CD4-positive, alpha-beta T cell treated with Interferon gamma for 1 hour (primary cell): ENCODE measurements at regions not wholly inside any gene's neighbourhood (a gene's known extent, or its start where the extent isn't known, plus 50 kb on each side); places are given as distances from the start of the nearest gene placed in this dataset.

Experiments
- DNase-seq: peaks from one replicate; pipeline ENCODE4 v3.0.0-alpha.2; 2020

GRCh38 chr17:79273660-79274059 lies 199.0 kb downstream of the ENGASE start:
- DNase-seq, result no peak

- DNase-seq, result no peak
Observed at GRCh38 chr17:79272666-79273219, 198.1 kb downstream of the ENGASE start.

GRCh38 chr17:79272220-79272619 lies 197.6 kb downstream of the ENGASE start:
- DNase-seq, result no peak

GRCh38 chr17:79269620-79270019 lies 195.0 kb downstream of the ENGASE start:
- no peak for DNase-seq

GRCh38 chr17:79263191-79263590 lies 188.6 kb downstream of the ENGASE start:
- no peak for DNase-seq

- DNase-seq, result no peak
Observed at GRCh38 chr17:79262624-79263023, 188.0 kb downstream of the ENGASE start.

GRCh38 chr17:79261355-79262072 lies 186.9 kb downstream of the ENGASE start:
- DNase-seq, result no peak

- no peak for DNase-seq
Observed at GRCh38 chr17:79258843-79259242, 184.2 kb downstream of the ENGASE start.

GRCh38 chr17:79258041-79258440 lies 183.4 kb downstream of the ENGASE start:
- no peak for DNase-seq

GRCh38 chr17:79255926-79256585 lies 181.4 kb downstream of the ENGASE start:
- DNase-seq, result no peak

GRCh38 chr17:79255456-79255855 lies 180.8 kb downstream of the ENGASE start:
- no peak for DNase-seq

GRCh38 chr17:79255046-79255445 lies 180.4 kb downstream of the ENGASE start:
- no peak for DNase-seq

- no peak for DNase-seq
Observed at GRCh38 chr17:79252886-79253285, 178.3 kb downstream of the ENGASE start.

GRCh38 chr17:79251824-79252223 lies 177.2 kb downstream of the ENGASE start:
- DNase-seq, result no peak

- no peak for DNase-seq
Observed at GRCh38 chr17:79249929-79250521, 175.4 kb downstream of the ENGASE start.

- DNase-seq, result no peak
Observed at GRCh38 chr17:79248843-79249493, 174.3 kb downstream of the ENGASE start.

- DNase-seq, result no peak
Observed at GRCh38 chr17:79246225-79247190, 171.9 kb downstream of the ENGASE start.

- DNase-seq, result no peak
Observed at GRCh38 chr17:79244665-79245064, 170.0 kb downstream of the ENGASE start.

GRCh38 chr17:79243996-79244395 lies 169.4 kb downstream of the ENGASE start:
- DNase-seq, result no peak

- DNase-seq, result no peak
Observed at GRCh38 chr17:79243603-79243990, 169.0 kb downstream of the ENGASE start.

- no peak for DNase-seq
Observed at GRCh38 chr17:79242873-79243602, 168.4 kb downstream of the ENGASE start.
